Pancreas (tissue), 10 donors: ENCODE measurements at regions not wholly inside any gene's neighbourhood (a gene's known extent, or its start where the extent isn't known, plus 50 kb on each side); places are given as distances from the start of the nearest gene placed in this dataset.

ENCODE experiments used
- ATAC-seq, 4 donors: fragments of 200-7000 bp; cut with Tn5 transposase; one replicate each; pipeline versions ENCODE4 v1.8.0 to v1.9.1; 2020; ENCODE audit warnings: mild to moderate bottlenecking in 4 of 4, moderate library complexity in 4 of 4
- DNase-seq, 6 donors: peaks; one replicate each; pipeline ENCODE4 v3.0.0-alpha.2; 2020
- FAIRE-seq: peaks from 2 replicates; lab custom pipeline; 2012; peaks lifted over from hg19 to GRCh38; lab: Jason Lieb, UNC
- H3K27ac ChIP-seq, 4 donors: fragments of 200-600 bp; sonication (generic); 1 replicate in 3 of 4; 2 replicates in 1 of 4; pipeline versions ENCODE4 v1.5.0 to v1.8.0; 2020
- H3K27me3 ChIP-seq, 4 donors: fragments of 200-600 bp; one replicate each; pipeline ENCODE4 v1.8.0; 2021
- H3K36me3 ChIP-seq, 3 donors: fragments of 200-600 bp; sonication (generic) in 1 of 3; one replicate each; pipeline versions ENCODE4 v1.5.0 to v1.8.0; 2020 to 2021
- H3K4me1 ChIP-seq, 3 donors: fragments of 200-600 bp; one replicate each; pipeline ENCODE4 v1.8.0; 2021
- H3K4me3 ChIP-seq, 4 donors: fragments of 200-600 bp; sonication (generic) in 2 of 4; one replicate each; pipeline versions ENCODE4 v1.5.0 to v1.8.0; 2020 to 2021
- H3K9me3 ChIP-seq, 4 donors: fragments of 200-600 bp; one replicate each; pipeline ENCODE4 v1.8.0; 2021
- WGBS, 2 donors: extraction: QIAGEN DNeasy Blood & Tissue Kit; methylation state at CpG; one replicate each; pipeline ENCODE4 v1.1.7; 2013; 5-methylcytosine and 5-hydroxymethylcytosine counted together
- intact Hi-C, 3 donors: fragments of 100-400 bp; cut with DNase I; formaldehyde crosslinking; loops; one replicate each; pipeline versions ENCODE4 v1.11.1 to v1.14.2; 2022
- TF ChIP-seq, protein P1 (sequence below), 4 donors: fragments of 200-600 bp; sonication (generic) in 3 of 4; IDR thresholded peaks; one replicate each; pipeline versions ENCODE4 v1.5.0 to v1.8.0; 2021; ENCODE audit warnings: antibody characterized with exemption in 4 of 4
- donor health status: healthy with polysubstance abuse.
- donor health status: DM: no; HTN: no; CAD: no; lungs with moderate emphysema.
- donor health status: DM: no; HTN: no; CAD: no.
- donor health status: control.
- donor health status: control.
- donor health status: Bipolar disorder and iron deficiency.
- donor health status: DM: yes; HTN: yes; CAD: no.
- donor health status: DM: no; HTN: no; CAD: no.
- donor health status: DM: no; HTN: no; CAD: no.
- donor health status: DM: yes; HTN: yes; CAD: no.

DNA sequence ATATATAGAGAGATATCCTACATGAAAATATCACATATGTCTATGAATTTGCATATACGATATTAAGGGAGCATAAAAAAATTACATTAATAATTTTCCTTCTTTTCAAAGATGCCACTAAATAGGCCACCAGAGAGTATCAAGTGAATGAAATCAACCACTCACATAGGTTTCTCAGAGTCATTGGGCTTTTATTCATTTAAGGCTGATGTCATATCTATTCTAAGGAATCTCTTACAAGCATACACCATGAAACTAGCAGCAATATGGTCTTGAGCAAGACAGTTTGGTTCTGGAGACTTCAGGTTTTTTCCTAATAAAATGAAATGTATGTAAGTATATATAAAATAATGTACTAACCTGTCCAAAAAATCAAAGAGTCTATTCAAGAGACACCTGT, 420.4 kb downstream of the PLA2G4A start:
- no peak for ATAC-seq
- FAIRE-seq: no peak
- Histone ChIP-seq H3K9me3 (no peaks in the 10 kb centered on the region), H3K27me3 (no peaks in the 10 kb centered on the region), H3K27ac (no peak overlapping the region), H3K36me3 (no peaks in the 10 kb centered on the region), H3K4me1 (no peaks in the 10 kb centered on the region), H3K4me3 (no peak overlapping the region)
- DNase-seq: no peak
- intact Hi-C loops: no loop called here
- WGBS, 2 donors: 57 to 72% methylated on average over 1 of the region's 1 CpG
- TF ChIP-seq, protein P1, sequence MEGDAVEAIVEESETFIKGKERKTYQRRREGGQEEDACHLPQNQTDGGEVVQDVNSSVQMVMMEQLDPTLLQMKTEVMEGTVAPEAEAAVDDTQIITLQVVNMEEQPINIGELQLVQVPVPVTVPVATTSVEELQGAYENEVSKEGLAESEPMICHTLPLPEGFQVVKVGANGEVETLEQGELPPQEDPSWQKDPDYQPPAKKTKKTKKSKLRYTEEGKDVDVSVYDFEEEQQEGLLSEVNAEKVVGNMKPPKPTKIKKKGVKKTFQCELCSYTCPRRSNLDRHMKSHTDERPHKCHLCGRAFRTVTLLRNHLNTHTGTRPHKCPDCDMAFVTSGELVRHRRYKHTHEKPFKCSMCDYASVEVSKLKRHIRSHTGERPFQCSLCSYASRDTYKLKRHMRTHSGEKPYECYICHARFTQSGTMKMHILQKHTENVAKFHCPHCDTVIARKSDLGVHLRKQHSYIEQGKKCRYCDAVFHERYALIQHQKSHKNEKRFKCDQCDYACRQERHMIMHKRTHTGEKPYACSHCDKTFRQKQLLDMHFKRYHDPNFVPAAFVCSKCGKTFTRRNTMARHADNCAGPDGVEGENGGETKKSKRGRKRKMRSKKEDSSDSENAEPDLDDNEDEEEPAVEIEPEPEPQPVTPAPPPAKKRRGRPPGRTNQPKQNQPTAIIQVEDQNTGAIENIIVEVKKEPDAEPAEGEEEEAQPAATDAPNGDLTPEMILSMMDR (IDR thresholded peaks at IDR 0.05): no peak

DNA sequence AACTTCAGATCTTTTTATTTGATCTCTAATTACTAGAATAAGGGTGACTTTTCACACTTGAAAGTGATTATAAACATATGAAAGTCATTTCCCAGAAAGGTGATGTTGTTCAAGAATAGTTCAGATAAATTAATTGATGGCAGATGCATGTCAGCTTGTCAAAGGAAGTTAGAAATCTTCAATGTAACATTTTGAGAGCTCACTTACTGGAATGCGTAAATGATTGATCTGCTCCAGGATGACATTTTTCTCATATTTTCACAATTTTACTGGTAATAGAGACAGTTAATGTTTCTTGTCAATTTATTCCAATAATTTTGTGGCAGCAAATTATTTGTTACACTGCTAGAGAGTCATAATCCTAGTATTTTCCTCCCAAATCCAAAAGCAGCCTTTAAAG, 424.2 kb downstream of the PLA2G4A start:
- 70 to 86% methylated on average over 1 of the region's 1 CpG for WGBS, 2 donors

DNA sequence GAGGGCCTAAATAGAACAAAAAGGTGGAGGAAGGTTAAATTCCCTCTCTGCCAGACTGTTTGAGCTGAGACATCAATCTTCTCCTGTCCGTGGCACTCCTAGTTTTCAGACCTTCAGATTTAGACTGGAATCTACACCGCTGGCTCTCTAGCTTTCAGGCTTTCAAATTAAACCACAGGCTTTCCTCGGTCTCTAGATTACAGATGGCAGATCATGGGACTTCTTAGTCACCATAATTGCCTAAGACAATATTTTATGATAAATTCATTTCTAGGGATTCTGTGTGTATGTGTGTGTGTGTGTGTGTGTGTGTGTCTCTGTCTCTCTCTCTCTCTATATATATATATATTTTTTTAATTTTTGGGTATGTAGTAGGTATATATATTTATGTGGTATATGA, 428.7 kb downstream of the PLA2G4A start:
- ATAC-seq (no peak), DNase-seq (no peak), FAIRE-seq (no peak)
- Histone ChIP-seq H3K4me3 (no peak overlapping the region), H3K36me3 (no peaks in the 10 kb centered on the region), H3K27ac (no peak overlapping the region), H3K9me3 (no peaks in the 10 kb centered on the region), H3K27me3 (no peaks in the 10 kb centered on the region), H3K4me1 (peaks cover 0 to 4% (median 0%) of the 10 kb centered on the region in 3 donors)
- intact Hi-C loops: no loop called here
- TF ChIP-seq, protein P1 (IDR thresholded peaks at IDR 0.05): no peak
- WGBS, 2 donors: 58 to 61% methylated on average over 3 of the region's 3 CpGs

More for the DNA sequence above, 424.2 kb downstream of the PLA2G4A start:
- Histone ChIP-seq H3K27ac (no peak overlapping the region), H3K36me3 (no peaks in the 10 kb centered on the region), H3K4me1 (no peaks in the 10 kb centered on the region), H3K4me3 (no peak overlapping the region), H3K9me3 (no peaks in the 10 kb centered on the region), H3K27me3 (no peaks in the 10 kb centered on the region)
- intact Hi-C loops: no loop called here
- DNase-seq: no peak
- TF ChIP-seq, protein P1 (IDR thresholded peaks at IDR 0.05): no peak
- FAIRE-seq: no peak
- ATAC-seq: no peak

DNA sequence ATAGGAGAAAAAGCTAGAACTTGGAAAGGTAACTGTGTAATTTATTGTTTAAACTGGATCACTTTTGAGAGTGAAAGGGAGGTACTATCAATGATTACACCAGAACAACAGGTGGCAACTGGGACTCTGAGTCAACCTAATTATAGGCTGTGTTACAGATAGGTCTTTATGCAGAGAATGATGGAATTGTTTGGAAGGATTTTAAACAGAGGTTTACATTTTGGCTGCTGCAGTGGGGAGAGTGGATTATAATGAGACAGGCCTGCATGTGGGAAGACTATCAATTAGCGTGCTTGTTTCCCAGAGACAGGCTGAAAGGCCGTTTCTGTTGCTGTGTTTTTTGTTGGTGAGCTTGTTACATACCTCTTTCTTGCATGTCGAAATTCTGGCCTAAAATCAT, 432.9 kb downstream of the PLA2G4A start:
- Histone ChIP-seq H3K27me3 (no peaks in the 10 kb centered on the region), H3K27ac (peak overlapping the region in 1 of 4 donors; percentile 33), H3K36me3 (no peaks in the 10 kb centered on the region), H3K4me3 (no peak overlapping the region), H3K4me1 (peaks cover 0 to 4% (median 0%) of the 10 kb centered on the region in 3 donors), H3K9me3 (no peaks in the 10 kb centered on the region)
- FAIRE-seq: no peak
- peak in 3 of 4 donors; percentile 37 to 53 (median 46) for ATAC-seq
- WGBS, 2 donors: 23 to 26% methylated on average over 3 of the region's 3 CpGs
- TF ChIP-seq, protein P1 (IDR thresholded peaks at IDR 0.05): no peak
- no peak for DNase-seq
- intact Hi-C loops: no loop called here

DNA sequence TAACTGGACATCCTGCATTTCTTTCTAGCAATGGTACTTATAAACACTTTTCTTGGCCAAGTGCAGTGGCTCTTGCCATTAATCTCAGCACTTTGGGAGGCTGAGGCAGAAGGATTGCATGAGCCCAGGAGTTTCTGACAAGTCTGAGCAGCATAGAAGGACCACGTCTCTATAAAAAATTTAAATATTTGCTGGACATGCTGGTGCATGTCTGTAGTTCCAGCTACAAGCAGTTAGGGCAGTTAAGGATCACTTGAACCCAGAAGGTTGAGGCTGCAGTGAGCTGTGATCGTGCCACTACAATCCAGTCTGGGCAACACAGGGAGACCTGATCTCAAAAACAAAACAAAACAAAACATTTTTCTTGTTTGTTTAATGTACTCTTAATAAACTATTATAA, 434.0 kb downstream of the PLA2G4A start:
- TF ChIP-seq, protein P1 (IDR thresholded peaks at IDR 0.05): no peak
- ATAC-seq (no peak), FAIRE-seq (no peak), DNase-seq (no peak)
- no peak overlapping the region for H3K4me3 ChIP-seq
- peaks cover 0 to 4% (median 0%) of the 10 kb centered on the region in 3 donors for H3K4me1 ChIP-seq
- H3K27me3 ChIP-seq: no peaks in the 10 kb centered on the region
- intact Hi-C loops: no loop called here
- H3K27ac ChIP-seq: no peak overlapping the region
- no peaks in the 10 kb centered on the region for H3K9me3 ChIP-seq
- no peaks in the 10 kb centered on the region for H3K36me3 ChIP-seq
- 50 to 53% methylated on average over 2 of the region's 2 CpGs for WGBS, 2 donors
